Transverse colon (tissue), 3 donors: ENCODE measurements at regions not wholly inside any gene's neighbourhood (a gene's known extent, or its start where the extent isn't known, plus 50 kb on each side); places are given as distances from the start of the nearest gene placed in this dataset.

Source experiments
- CTCF ChIP-seq, 5 experiments: fragments of 200-600 bp in 3 of 5; fragments of 450-650 bp in 2 of 5; sonication (generic) in 3 of 5; IDR thresholded peaks; 1 replicate in 2 of 5; 2 replicates in 3 of 5; pipeline ENCODE4 v1.5.1; 2016 to 2017; ENCODE audit warnings: antibody characterized with exemption in 5 of 5, inconsistent platforms in 3 of 5, mild to moderate bottlenecking in 2 of 5, moderate library complexity in 1 of 5
- POLR2A ChIP-seq: fragments of 450-650 bp; IDR thresholded peaks from one replicate; pipeline ENCODE4 v1.6.1; 2016; ENCODE audit warnings: antibody characterized with exemption, mild to moderate bottlenecking, moderate library complexity

GRCh38 chr1:2935751-2936390 lies 85.4 kb upstream of the ACTRT2 start:
- TF ChIP-seq CTCF (IDR thresholded peaks at IDR 0.05) (no peak), POLR2A (no peak)
